DMS153 treated with DMSO at 0.1 percent for 48 hours (cell line): ENCODE measurements at regions not wholly inside any gene's neighbourhood (a gene's known extent, or its start where the extent isn't known, plus 50 kb on each side); places are given as distances from the start of the nearest gene placed in this dataset.

Experiments used
- DNase-seq: peaks from one replicate; lab custom pipeline; 2025; ENCODE audit not compliant: unreplicated experiment; lab: John Stamatoyannopoulos, UW

GRCh38 chr13:57784633-57785032 is 153.1 kb downstream of the PCDH17 start:
- DNase-seq, result no peak

GRCh38 chr13:57787058-57787791 is 155.7 kb downstream of the PCDH17 start:
- DNase-seq, result peak; percentile 73

- no peak for DNase-seq
These were observed 168.1 kb downstream of the PCDH17 start for GRCh38 chr13:57799624-57800023.

DNA sequence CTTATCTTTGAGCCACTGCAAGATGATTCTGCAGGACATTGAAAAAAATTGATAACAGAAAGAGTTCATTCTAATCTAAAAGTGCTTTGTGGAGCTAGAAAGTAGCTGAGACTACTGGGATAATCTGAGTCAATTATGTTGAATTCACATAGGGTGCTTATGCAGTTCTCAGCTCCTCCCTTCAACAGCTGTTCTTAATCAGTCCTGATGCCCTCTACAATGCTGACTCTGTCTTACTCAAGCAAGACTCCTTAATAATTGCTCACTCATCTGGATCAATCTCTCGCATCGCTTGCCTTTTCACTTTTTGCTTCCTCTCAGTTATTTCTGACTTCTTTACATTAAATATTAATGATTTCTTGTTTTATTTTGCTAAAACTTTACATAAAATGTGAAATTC is 182.1 kb downstream of the PCDH17 start:
- no peak for DNase-seq

DNA sequence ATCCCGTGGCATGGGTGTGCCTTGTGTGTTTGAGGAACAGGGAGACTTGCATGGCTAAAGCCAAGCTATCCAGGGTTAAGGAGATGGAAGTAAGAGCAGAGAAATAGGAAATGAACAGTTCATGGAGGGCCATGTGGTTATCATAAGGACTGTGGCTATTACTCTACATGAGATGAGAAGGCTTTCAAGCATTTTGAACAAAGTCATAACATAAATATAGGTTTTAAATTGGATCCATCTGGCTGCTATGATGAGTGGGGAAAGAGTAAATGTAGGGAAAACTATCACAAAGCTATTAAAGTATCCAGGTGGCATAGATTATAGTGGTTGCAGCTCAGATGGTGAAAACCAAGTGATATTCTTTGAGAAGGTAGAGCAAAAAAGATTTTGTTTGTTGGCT is 184.1 kb downstream of the PCDH17 start:
- no peak for DNase-seq

DNA sequence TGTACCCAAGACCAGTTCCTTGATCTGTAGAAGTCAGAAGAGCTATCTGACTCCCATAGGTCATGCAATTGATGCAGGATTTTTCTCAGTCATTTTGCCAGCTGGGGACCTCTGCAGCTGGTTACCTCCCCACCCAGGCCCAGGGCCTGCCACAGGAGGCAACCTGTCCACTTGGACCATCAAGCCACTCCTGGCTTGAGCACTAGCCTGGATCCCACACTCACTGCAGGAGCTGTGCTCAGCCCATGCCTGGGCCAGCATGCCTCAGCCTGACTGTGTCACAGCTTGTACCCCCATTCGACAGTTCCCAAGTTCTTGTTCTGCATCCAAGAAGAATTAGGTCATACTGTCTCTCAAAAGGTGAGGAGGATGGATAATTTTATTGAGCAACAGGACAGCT is 189.4 kb downstream of the PCDH17 start:
- no peak for DNase-seq

DNA sequence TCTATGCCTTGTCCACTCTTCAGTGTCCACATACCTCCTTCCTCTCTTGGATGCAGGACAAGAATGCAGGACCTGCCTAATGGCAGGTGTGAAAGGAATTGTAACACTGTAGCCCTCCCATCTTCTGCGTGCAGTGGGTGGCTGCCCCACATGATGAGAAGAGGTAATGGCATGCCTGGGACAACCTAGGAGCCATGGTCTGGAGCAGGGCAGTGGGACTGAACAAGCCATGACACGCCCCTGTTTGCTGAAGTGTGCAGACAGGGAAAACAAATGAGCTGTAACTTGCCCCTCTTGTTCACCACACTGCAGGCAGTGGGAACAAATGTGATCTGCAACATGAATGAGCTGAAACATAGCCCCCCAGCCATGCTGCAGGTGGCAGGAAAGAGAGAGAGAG is 192.2 kb downstream of the PCDH17 start:
- no peak for DNase-seq

- no peak for DNase-seq
These were observed 192.6 kb downstream of the PCDH17 start for GRCh38 chr13:57824121-57824520.

GRCh38 chr13:57825066-57825465 is 193.5 kb downstream of the PCDH17 start:
- no peak for DNase-seq

GRCh38 chr13:57829496-57829895 is 198.0 kb downstream of the PCDH17 start:
- DNase-seq, result no peak

GRCh38 chr13:57832187-57832586 is 200.6 kb downstream of the PCDH17 start:
- no peak for DNase-seq

DNA sequence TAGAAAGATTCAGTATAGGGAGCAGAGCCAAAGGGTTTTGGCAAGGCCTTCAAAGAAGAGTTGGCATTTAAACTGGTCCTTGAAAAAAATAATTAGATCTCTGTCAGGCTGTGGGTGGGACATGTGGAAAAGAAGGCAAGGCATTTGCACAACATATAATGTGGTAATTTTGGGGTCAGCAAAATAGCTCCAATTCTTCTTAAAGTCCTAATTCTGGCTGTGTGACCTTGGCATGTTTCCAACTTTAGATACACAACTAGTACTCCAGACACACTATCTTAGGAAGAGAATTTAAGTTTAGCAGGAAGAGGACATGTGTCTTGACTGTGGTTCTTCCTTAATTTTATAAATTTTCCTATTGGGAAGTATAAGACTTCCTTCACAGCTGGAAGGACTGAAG is 206.3 kb downstream of the PCDH17 start:
- DNase-seq, result no peak

- DNase-seq, result no peak
These were observed 212.0 kb downstream of the PCDH17 start for GRCh38 chr13:57843521-57843920.

DNA sequence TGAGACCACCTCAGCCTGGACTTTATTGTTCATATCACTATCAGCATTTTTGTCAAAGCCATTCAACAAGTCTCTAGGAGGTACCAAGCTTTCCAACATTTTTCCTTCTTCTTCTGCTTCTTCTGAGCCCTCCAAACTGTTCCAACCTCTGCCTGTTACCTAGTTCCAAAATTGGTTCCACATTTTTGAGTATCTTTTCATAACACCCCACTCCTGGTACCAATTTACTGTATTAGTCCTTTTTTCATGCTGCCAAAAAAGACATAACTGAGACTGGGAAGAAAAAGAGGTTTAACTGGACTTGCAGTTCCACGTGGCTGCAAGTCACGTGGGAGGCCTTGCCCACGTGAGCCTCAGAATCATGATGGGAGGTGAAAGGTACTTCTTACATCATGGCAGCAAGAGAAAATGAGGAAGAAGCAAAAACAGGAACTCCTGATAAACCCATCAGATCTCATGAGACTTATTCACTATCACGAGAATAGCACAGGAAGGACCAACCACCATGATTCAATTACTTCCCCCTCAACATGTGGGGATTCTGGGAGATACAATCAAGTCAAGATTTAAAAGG is 215.1 kb downstream of the PCDH17 start:
- no peak for DNase-seq

DNA sequence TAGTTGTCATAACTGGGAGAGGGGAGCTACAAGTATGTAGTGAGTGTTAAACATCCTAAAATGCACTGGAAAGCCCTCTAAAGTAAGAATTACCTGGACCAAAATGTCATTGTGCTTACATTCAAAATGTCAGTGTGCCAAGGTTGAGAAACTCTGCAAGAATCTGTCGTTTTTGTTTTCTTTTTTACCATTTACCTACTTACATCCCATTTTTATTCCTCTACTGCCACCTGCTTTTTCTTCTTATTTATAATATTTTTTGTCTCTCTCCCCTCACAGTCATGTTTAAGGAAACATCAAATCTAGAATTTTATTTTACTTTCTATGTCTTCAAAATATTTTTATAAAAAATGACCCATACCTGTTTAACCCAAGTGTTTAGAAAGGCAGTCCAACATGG is 226.4 kb downstream of the PCDH17 start:
- DNase-seq, result no peak

GRCh38 chr13:57858376-57858775 is 226.8 kb downstream of the PCDH17 start:
- no peak for DNase-seq

GRCh38 chr13:57862879-57863278 is 231.3 kb downstream of the PCDH17 start:
- no peak for DNase-seq

- DNase-seq, result no peak
These were observed 234.2 kb downstream of the PCDH17 start for GRCh38 chr13:57865600-57866294.

DNA sequence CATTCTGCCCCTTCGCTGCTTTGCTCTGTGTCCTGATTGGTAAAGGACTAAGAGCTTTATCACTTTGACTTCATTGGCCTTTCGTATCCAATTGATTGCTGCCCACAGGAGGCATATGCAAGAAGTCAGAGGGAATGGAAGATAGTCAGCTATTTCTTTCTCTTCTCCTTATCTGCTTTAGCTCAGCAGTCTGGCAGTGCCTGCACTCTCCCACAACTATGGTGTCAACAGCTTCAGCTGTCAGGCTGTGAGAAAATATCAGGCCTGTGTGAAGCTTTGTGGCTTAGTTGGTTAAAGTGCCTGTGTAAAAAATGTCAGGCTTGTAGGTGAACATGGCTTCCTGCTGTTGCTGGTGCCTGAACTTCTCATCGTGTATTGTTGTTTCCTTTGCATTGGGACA is 243.0 kb downstream of the PCDH17 start:
- DNase-seq, result no peak

DNA sequence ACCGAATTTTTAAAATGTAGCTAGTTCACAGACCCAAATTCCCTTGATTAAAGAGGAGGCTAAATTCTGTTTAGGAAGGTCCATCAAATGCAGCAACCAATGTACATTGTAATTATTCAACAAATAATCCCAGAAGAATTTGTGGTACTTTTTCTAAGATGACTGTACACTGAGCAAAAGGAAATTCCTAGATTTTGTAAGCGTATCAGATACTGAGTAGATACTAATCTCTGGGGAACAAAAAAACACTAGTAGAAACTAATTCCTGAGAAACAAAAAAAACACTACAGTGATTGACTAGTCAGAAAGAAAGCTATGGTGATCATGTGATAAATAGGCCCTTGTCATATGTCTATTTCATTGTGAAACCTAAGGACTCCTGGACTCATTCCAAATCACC is 246.1 kb downstream of the PCDH17 start:
- no peak for DNase-seq

DNA sequence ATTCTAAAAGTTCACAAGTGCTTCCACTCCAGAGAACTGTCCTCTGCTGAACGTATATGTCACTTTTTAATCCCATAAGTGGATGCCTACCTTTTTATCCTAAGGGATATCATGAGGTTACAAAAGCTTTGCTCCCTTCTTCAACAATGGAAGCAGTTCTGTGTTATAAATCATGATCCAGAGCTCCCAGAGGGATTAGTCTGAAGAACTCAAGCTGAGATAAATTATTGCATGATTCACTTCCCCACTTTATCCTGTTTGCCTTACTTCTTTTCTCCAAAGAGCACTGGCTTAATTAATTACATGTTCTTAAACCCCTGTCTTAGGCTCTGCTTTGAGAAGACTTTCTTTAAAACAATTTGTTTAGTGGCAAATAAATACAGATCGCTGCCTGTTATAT is 246.7 kb downstream of the PCDH17 start:
- no peak for DNase-seq

GRCh38 chr13:57897225-57897624 is 265.7 kb downstream of the PCDH17 start:
- no peak for DNase-seq
